ENCODE measurements at regions not wholly inside any gene's neighbourhood (a gene's known extent, or its start where the extent isn't known, plus 50 kb on each side); places are given as distances from the start of the nearest gene placed in this dataset.

DNA sequence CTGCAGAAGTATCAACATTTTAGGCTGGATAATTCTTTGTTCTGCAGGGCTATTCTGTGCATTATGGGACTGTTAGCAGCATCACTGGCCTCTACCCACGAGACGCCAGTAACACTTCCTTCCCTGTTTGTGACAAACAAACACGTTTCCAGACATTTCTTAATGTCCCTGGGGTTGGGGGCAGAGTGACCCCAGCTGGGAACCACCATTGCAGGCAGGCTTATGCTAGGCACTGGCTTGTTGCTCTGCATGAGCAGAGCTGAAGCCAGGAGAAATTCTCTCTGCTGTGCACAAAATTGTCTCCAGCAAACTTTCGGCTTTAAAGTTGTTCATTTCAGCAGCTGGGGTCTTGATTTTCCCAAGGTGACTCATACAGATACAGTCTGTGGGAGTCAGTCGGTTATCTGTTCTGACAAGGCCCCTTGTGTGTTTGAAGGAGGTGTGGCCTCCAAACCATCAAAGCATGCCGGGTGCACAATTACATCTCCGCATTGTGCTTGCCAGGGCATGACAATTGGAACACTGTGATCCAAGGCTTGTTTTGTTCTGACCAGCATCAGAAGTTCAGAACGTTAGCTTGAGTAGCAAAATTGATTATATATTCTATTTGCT lies 156.4 kb upstream of the BOD1L1 start:
- Histone ChIP-seq H3K36me3 (no peaks in the 10 kb centered on the region), H3K27me3 (ENCODE audit: insufficient read depth, low read depth, severe bottlenecking) (peaks cover 7% of the 10 kb centered on the region), H3K9me3 (ENCODE audit: severe bottlenecking) (no peaks in the 10 kb centered on the region), H3K27ac (no peak overlapping the region), H3K4me3 (ENCODE audit: low read depth, low read length) (no peak overlapping the region)
- DNase-seq = no peak
- TF ChIP-seq, protein P1, sequence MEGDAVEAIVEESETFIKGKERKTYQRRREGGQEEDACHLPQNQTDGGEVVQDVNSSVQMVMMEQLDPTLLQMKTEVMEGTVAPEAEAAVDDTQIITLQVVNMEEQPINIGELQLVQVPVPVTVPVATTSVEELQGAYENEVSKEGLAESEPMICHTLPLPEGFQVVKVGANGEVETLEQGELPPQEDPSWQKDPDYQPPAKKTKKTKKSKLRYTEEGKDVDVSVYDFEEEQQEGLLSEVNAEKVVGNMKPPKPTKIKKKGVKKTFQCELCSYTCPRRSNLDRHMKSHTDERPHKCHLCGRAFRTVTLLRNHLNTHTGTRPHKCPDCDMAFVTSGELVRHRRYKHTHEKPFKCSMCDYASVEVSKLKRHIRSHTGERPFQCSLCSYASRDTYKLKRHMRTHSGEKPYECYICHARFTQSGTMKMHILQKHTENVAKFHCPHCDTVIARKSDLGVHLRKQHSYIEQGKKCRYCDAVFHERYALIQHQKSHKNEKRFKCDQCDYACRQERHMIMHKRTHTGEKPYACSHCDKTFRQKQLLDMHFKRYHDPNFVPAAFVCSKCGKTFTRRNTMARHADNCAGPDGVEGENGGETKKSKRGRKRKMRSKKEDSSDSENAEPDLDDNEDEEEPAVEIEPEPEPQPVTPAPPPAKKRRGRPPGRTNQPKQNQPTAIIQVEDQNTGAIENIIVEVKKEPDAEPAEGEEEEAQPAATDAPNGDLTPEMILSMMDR (IDR thresholded peaks at IDR 0.05; ENCODE audit: low read depth, low read length) = no peak

DNA sequence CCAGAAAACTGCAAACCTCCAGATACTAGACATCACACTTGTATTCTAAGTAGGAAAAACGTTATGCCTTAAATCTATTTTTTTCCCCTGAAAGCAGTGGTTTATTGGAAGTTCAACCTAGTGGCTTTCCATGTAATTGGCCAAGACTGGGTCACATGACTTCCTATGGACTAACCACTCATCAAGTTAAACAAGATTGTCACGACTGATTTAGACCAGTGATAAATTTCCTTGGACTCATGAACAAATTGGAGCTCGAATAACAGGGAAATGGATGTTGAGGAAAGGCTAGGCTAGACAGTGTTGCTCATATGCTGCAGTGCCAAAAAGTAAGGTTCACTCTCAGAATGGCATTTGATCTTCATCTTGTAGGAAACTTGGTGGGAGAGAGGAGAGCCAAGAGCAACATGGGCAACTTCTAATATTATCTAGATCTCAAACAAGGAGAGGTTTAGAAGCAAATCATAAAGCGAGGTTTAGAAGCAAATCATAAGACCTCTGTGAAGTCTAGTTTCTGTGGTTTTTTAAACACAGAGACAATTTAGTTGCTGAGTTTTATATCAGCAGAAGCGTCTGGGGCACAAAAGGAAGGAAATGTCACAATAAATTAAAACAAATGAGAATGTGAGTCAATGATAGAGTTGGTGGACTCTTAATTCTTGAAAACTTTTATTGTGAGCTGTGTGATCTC lies 165.6 kb upstream of the BOD1L1 start:
- TF ChIP-seq, protein P1 (IDR thresholded peaks at IDR 0.05; ENCODE audit: low read depth, low read length) = no peak
- DNase-seq = no peak
- H3K27me3 ChIP-seq (ENCODE audit: insufficient read depth, low read depth, severe bottlenecking) = no peaks in the 10 kb centered on the region

DNA sequence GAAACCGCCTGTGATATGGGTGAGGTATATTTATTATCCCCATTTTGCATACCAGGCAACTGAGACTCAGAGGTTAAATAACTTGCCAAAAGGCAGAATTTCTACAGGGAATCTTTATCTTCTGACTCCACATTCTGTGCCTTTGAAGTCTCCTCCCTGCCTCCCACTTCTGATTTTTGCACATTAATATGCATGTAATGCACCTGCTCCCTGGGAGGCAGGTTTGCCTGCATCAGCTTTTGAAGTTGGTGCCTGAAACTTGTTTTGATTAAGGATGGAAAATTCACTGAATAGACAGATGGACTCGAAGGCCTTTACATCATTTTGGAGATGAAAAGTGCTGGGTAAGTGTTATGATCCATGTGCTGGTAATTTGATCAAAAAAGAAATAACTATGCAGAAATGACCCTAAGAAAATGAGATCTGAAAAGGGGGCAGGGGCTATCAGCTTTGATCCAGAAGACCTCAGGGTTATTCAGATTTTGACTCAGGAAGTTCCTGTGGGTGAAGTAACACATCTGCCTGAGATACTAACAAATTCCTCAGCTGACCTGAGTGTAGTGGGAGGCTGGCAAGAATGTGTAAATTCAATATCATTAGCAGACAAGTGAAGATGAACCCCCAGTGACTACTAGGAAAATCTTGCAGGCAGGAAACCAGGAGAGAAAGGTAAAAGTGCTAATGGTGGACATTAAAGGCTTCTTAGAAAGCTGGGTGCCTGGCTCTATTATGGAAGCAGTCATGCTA lies 167.5 kb upstream of the BOD1L1 start:
- Histone ChIP-seq H3K27me3 (ENCODE audit: insufficient read depth, low read depth, severe bottlenecking) (no peaks in the 10 kb centered on the region), H3K36me3 (no peaks in the 10 kb centered on the region), H3K4me3 (ENCODE audit: low read depth, low read length) (no peak overlapping the region), H3K27ac (no peak overlapping the region), H3K9me3 (ENCODE audit: severe bottlenecking) (peaks cover 7% of the 10 kb centered on the region)
- TF ChIP-seq, protein P1 (IDR thresholded peaks at IDR 0.05; ENCODE audit: low read depth, low read length) = no peak
- DNase-seq = no peak

More for the DNA sequence above, 165.6 kb upstream of the BOD1L1 start:
- Histone ChIP-seq H3K36me3 (no peaks in the 10 kb centered on the region), H3K4me3 (ENCODE audit: low read depth, low read length) (no peak overlapping the region), H3K27ac (no peak overlapping the region), H3K9me3 (ENCODE audit: severe bottlenecking) (peaks cover under 1% of the 10 kb centered on the region)

DNA sequence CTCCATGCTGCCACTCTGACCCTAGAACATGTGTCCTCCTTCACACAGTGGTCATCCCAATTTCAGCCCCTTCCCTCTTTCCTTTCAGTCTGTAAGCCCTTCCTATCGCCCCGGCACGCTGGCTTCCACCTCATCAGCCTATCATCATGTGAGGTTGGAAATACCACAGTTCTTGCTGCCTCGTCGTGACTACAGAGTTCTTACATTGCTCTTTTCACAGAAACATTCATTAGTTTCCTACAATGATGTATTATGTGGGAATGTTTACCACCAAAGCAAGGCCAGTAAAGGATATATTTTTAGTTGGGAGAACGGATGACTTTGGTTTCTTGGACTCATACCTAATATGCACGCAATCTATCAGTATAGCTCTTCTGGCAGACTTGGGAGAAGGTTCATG lies 169.5 kb upstream of the BOD1L1 start:
- DNase-seq = no peak
- Histone ChIP-seq H3K9me3 (ENCODE audit: severe bottlenecking) (peaks cover 7% of the 10 kb centered on the region), H3K4me3 (ENCODE audit: low read depth, low read length) (no peak overlapping the region), H3K36me3 (no peaks in the 10 kb centered on the region), H3K27ac (no peak overlapping the region), H3K27me3 (ENCODE audit: insufficient read depth, low read depth, severe bottlenecking) (no peaks in the 10 kb centered on the region)
- TF ChIP-seq, protein P1 (IDR thresholded peaks at IDR 0.05; ENCODE audit: low read depth, low read length) = no peak

DNA sequence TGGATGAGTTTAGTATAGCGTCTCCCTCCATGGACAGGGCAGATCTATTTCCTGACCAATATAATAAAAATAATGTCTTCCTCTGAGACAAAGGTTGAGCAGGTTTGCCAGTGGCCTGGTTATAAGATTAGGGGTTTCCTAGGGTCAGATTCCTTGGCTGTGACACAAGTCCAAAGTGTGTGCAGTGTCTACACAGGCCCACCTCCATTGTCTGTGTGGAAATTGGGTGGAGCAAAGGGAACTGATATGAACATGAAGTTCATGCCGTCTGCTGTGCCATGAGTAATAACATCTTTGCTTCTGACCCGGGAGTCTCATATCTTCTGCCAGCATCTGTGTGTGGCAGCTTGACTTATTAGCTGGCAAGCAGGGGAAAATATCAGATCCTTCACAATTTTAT lies 187.7 kb upstream of the BOD1L1 start:
- no peak for DNase-seq
- Histone ChIP-seq H3K36me3 (no peaks in the 10 kb centered on the region), H3K27me3 (ENCODE audit: insufficient read depth, low read depth, severe bottlenecking) (no peaks in the 10 kb centered on the region), H3K4me3 (ENCODE audit: low read depth, low read length) (no peak overlapping the region), H3K27ac (no peak overlapping the region), H3K9me3 (ENCODE audit: severe bottlenecking) (no peaks in the 10 kb centered on the region)
- TF ChIP-seq, protein P1 (IDR thresholded peaks at IDR 0.05; ENCODE audit: low read depth, low read length) = no peak
